HG03457 (cell line): ENCODE measurements at regions not wholly inside any gene's neighbourhood (a gene's known extent, or its start where the extent isn't known, plus 50 kb on each side); places are given as distances from the start of the nearest gene placed in this dataset.

Experiments
- ATAC-seq: cut with Tn5 transposase; IDR thresholded peaks from one replicate; pipeline ENCODE4 v1.9.1; 2021; ENCODE audit warnings: moderate number of reproducible peaks; ENCODE audit not compliant: unreplicated experiment

GRCh38 chr2:47239119-47239969, 63.0 kb upstream of the CALM2 start:
- ATAC-seq = no peak

GRCh38 chr2:47238638-47239037, 62.3 kb upstream of the CALM2 start:
- ATAC-seq = no peak

- no peak for ATAC-seq
These were observed 61.3 kb upstream of the CALM2 start for GRCh38 chr2:47237375-47238334.

GRCh38 chr2:47236503-47237215, 60.3 kb upstream of the CALM2 start:
- ATAC-seq = no peak

GRCh38 chr2:47235132-47235531, 58.8 kb upstream of the CALM2 start:
- no peak for ATAC-seq

- no peak for ATAC-seq
These were observed 58.1 kb upstream of the CALM2 start for GRCh38 chr2:47234456-47234855.

- ATAC-seq = no peak
These were observed 56.6 kb upstream of the CALM2 start for GRCh38 chr2:47232738-47233415.

- ATAC-seq = no peak
These were observed 54.1 kb upstream of the CALM2 start for GRCh38 chr2:47230418-47230817.

GRCh38 chr2:47227532-47228279, 51.4 kb upstream of the CALM2 start:
- no peak for ATAC-seq

GRCh38 chr2:47226923-47227220, 50.6 kb upstream of the CALM2 start:
- no peak for ATAC-seq

GRCh38 chr2:47226132-47226922, 50.0 kb upstream of the CALM2 start:
- ATAC-seq = no peak
